ENCODE measurements at regions not wholly inside any gene's neighbourhood (a gene's known extent, or its start where the extent isn't known, plus 50 kb on each side); places are given as distances from the start of the nearest gene placed in this dataset.
"Not testable (repeated sequence)": the region's sequence is repeated elsewhere in the genome, so short reads cannot be mapped to it uniquely, and the experiment has no call there.

DNA sequence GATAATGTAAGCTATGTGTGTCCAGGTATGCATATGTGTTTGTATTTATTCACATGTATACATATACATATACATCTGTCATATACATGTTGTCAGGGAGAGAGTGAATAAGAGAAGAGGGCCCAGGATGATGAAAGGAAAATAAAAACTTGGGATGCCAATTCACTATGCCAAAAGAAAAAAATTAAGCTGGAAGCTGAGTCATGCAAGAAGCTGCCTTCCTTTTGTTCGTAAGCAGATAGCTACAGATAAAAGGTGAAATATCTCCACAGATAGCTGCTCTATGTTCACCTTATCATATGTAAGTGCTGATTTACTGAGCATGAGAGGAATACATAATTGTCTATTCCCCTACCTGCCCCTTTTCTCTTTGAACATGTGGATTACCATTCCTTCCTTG, 579.9 kb downstream of the EPM2A start:
- no peak for DNase-seq (ENCODE audit: low read depth in 2 of 2)

GRCh38 chr6:145155873-145156782, 579.2 kb downstream of the EPM2A start:
- DNase-seq (ENCODE audit: low read depth in 2 of 2), result no peak

DNA sequence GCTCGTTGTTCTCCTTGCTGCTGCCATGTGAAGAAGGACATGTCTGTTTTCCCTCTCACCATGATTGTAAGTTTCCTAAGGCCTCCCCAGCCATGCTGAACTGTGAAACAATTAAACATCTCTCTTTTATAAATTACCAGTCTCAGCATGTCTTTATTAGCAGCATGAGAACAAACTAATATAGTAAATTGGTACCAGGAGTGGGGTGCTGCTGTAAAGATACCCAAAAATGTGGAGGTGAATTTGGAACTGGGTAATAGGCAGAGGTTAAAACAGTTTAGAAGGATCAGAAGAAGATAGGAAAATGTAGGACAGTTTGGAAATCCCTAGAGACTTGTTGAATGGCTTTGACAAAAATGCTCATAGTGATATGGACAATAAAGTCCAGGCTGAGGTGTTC, 576.7 kb downstream of the EPM2A start:
- not testable (repeated sequence) for DNase-seq (ENCODE audit: low read depth in 2 of 2)

DNA sequence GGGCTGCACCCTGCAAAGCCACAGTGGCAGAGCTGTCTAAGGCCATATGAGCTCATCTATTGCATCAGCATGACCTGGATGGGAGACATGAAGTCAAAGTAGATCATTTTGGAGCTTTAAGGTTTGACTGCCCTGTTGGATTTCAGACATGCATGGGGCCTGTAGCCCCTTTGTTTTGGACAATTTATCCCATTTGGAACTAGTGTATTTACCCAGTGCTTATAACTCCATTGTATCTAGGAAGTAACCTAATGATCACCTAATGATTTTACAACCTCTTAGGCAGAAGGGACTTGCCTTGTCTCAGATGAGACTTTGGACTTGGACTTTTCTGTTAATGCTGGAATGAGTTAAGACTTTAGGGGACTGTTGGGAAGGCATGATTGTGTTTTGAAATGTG, 575.4 kb downstream of the EPM2A start:
- DNase-seq (ENCODE audit: low read depth in 2 of 2), result no peak

DNA sequence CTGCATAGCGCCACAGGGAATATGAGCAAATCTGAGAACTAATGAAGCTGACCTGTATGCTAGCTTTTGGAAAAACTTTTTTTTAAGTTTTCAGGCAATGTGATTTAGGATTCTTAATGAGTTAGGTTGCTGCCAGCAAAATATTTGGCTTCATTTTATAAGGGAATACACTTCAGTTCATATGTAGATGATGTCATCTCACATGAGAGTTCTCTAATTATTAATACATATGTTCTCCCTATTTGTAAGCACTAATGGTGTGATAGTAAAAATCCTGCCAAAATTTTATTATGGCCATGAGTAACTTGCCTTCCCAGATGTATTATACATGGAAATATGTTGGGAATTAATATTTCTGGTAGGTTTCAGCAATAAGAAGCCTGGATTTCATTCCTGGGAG, 573.8 kb downstream of the EPM2A start:
- DNase-seq (ENCODE audit: low read depth in 2 of 2), result no peak

- no peak for DNase-seq (ENCODE audit: low read depth in 2 of 2)
Measured at GRCh38 chr6:145169726-145170224, 565.5 kb downstream of the EPM2A start.

DNA sequence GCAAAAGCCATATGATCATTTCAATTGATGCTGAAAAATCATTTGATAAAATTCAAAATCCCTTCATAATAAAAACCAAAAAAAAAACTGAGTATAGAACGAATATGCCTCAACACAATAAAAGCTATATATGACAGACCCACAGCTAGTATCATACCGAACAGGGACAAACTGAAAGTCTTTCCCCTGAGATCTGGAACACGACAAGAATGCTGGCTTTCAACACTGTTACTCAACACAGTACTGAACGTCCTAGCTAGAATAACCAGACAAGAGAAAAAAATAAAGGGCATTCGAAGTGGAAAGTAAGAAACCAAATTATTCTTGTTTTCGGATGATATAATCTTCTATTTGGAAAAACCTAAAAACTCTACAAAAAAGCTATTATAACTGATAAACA, 559.9 kb downstream of the EPM2A start:
- DNase-seq (ENCODE audit: low read depth in 2 of 2), result no peak

- no peak for DNase-seq (ENCODE audit: low read depth in 2 of 2)
Measured at GRCh38 chr6:145178391-145178790, 556.9 kb downstream of the EPM2A start.

DNA sequence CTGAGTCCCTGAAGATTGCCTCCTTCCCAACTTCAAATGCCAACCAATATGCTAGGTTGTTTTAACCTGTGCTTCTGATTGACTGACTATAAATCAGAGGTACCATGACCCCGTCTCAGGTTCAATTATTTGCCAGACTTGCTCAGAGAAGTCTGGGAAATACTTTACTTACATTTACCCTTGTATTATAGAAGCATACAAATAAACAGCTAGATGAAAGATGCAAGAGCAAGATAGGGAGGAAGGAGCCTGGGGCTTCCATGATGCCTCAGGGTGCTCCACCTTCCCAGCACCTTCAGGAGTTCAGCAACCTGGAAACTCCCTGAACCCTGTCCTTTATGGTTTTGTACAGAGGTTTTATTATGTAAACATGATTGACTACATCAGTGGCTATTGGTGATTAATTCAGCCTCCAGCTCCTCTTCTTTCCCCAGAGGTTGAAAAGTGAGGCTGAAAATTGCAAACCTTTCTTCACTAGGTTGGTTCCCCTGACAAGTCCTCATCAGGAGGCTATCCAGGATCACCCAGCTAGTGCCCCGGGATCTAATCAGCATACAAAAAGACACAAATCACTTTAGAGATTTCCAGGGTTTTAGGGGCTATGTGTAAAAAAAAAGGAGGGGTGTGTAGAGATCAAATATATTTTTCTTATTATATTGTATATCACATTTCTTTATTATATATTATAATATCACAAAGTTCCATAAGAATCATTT, 547.7 kb downstream of the EPM2A start:
- no peak for DNase-seq (ENCODE audit: low read depth in 2 of 2)

- DNase-seq (ENCODE audit: low read depth in 2 of 2), result no peak
Measured at GRCh38 chr6:145189836-145190235, 545.5 kb downstream of the EPM2A start.

DNA sequence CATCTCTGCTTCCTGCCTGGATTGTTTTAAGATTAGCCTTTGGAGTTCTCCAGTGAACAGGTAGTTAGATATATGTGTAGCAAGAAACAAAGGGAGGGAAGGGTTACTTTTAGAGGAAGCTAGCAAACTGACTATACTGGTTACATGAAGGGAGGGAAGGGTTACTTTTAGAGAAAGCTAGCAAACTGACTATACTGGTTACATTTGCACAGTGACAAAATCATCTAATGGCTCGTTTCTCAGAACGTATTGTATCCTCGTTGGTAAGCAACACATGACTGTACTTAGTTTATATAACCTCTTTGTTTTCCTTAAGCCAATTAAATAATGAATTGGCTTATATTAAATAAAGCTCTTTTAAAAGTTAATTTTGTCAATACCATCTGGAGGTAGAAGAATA, 540.9 kb downstream of the EPM2A start:
- no peak for DNase-seq (ENCODE audit: low read depth in 2 of 2)

DNA sequence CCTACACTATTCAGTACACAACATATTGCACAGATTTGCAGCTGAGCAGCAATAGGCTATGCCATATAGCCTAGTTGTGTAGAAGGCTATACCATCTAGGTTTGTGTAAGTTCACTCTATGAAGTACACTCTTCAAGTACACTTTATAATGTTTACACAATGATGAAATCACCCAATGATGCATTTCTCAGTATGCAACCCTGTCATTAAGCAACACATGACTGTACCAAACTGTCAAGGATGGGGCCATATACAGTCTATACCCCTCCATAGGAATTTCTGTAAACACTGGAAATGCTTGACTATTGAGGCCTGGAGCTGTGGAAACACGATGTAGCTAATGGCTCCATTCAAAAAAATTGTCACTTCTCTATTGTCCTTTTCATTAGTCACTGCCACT, 535.4 kb downstream of the EPM2A start:
- no peak for DNase-seq (ENCODE audit: low read depth in 2 of 2)

DNA sequence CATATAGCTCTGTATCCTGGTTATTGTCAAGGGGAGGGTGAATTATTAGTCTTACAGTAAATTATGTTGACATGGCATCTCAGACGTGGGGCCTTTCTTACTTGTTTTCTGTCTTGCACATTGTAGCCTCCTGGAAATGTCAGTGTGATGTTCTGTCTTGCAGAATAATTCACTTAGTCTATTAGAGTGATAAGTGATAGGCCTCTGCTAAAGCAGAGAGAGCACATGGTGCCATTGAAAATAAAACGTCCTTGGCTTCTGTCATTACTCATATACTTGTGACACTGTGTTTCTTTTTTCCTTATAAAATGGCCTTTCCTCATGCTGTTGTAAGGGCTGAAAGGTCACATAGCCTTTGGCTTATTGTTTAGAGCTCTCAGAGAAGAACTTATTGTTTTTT, 531.0 kb downstream of the EPM2A start:
- no peak for DNase-seq (ENCODE audit: low read depth in 2 of 2)

DNA sequence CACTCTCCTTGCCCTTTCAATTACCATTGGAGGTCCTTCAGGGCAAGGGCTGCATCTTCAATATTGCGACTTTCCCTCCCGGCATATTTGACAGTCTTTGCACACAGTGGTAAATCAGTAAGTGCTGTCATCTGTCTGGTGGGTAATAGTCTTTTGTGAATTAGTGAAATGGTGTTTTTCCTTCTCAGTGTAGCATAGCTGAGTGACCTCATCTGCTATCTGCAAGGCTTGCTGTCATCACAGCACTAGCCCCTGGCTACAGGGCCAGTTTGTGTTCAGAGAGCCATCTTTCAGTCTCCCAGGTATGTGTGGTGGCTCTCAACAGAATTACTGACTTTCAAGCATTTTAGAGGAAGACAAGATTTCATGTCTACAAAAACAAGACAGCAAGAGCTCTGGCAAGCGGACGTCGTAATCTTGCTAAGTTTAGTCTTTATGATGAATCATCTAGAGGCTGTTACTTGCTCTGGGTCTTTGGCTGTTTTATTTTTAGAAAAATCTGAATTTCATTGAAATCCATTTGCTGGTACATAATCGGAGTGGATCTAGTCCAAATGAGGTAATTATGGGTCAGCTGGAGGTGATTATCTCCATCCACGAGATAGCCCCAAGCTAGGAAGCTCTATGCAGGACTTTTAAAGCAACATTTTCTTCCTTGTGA, 528.9 kb downstream of the EPM2A start:
- DNase-seq (ENCODE audit: low read depth in 2 of 2), result no peak

GRCh38 chr6:145208474-145208873, 526.8 kb downstream of the EPM2A start:
- DNase-seq (ENCODE audit: low read depth in 2 of 2), result no peak

- no peak for DNase-seq (ENCODE audit: low read depth in 2 of 2)
Measured at GRCh38 chr6:145209272-145209671, 526.0 kb downstream of the EPM2A start.

- no peak for DNase-seq (ENCODE audit: low read depth in 2 of 2)
Measured at GRCh38 chr6:145212813-145213212, 522.5 kb downstream of the EPM2A start.

GRCh38 chr6:145213614-145214013, 521.7 kb downstream of the EPM2A start:
- no peak for DNase-seq (ENCODE audit: low read depth in 2 of 2)

DNA sequence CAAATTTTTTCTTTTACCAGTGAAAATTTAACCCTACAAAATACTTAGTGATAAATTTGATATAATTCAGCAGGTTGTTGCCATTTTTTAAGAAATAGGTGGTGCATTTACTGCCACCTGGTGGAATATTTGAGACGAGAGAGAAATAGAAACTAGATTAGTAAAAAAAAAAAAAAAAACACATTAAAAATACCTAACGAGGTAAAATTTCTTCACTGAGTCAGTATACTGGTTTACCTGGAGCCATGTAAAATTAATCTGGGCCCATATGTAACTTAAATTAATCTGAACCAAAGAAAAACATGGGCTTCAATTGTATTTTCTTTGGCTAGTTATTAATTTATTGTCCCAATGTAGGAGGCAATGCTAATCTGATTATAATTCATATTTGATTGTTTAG, 520.8 kb downstream of the EPM2A start:
- no peak for DNase-seq (ENCODE audit: low read depth in 2 of 2)

DNA sequence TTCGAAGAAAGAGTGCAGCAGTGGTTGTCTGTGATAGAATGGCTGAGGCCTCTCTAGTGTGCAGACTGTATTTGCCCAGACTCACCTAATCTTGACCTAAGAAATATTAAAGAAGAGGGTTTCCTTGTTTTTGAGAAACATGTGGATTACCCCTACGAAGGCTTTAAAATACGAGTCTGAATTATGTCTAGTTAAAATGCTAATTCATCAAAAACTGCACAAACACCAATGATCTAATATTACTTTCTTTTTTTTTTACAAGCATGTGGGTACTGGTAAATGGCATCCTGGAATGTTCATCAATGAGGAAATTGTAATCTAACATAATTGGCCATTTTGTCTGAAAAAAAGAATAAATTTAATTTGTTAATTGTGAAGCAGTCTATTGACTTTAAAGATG, 510.9 kb downstream of the EPM2A start:
- no peak for DNase-seq (ENCODE audit: low read depth in 2 of 2)

GRCh38 chr6:145225500-145225899, 509.8 kb downstream of the EPM2A start:
- no peak for DNase-seq (ENCODE audit: low read depth in 2 of 2)

GRCh38 chr6:145227593-145227992, 507.7 kb downstream of the EPM2A start:
- DNase-seq (ENCODE audit: low read depth in 2 of 2), result no peak
